Rectal smooth muscle tissue (tissue), 1 donor: ENCODE measurements at regions not wholly inside any gene's neighbourhood (a gene's known extent, or its start where the extent isn't known, plus 50 kb on each side); places are given as distances from the start of the nearest gene placed in this dataset.

ENCODE experiments used
- H3K27ac ChIP-seq: one replicate; pipeline ENCODE4 v1.7.0; 2013; ENCODE audit warnings: low read depth, low read length, inconsistent platforms
- H3K27me3 ChIP-seq: one replicate; pipeline ENCODE4 v1.7.0; 2013; ENCODE audit warnings: low read length; ENCODE audit not compliant: control insufficient read depth, insufficient read depth
- H3K36me3 ChIP-seq: one replicate; pipeline ENCODE4 v1.7.0; 2013; ENCODE audit warnings: low read length; ENCODE audit not compliant: control insufficient read depth, insufficient read depth
- H3K4me1 ChIP-seq: one replicate; pipeline ENCODE4 v1.7.0; 2013; ENCODE audit warnings: low read length; ENCODE audit not compliant: control insufficient read depth, insufficient read depth
- H3K4me3 ChIP-seq: one replicate; pipeline ENCODE4 v1.7.0; 2013; ENCODE audit warnings: low read length
- H3K9ac ChIP-seq: one replicate; pipeline ENCODE4 v1.7.0; 2013; ENCODE audit warnings: low read length

GRCh38 chr14:44341116-44341515 lies 166.0 kb downstream of the FSCB start:
- Histone ChIP-seq H3K4me3 (no peak overlapping the region), H3K36me3 (no peaks in the 10 kb centered on the region), H3K4me1 (no peaks in the 10 kb centered on the region), H3K9ac (no peak overlapping the region), H3K27ac (no peak overlapping the region), H3K27me3 (no peaks in the 10 kb centered on the region)

DNA sequence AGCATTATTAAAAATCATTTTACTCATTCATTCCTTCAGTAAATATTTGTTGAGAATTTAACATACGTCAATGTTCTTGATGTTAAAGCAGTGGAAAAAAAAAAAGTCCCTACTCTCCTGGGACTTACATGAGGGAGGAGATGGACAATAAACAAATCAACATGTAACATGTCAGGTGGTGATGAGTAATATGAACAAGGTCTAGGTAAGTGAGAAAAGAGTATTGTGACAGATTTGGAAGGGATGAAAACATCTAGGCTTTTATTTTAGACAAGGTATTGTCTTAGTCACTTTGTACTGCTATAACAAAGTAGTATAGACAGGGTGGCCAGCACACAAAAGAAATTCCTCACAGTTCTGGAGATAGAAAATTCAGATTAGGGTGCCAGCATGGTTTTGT lies 167.2 kb downstream of the FSCB start:
- no peaks in the 10 kb centered on the region for H3K4me1 ChIP-seq
- H3K27me3 ChIP-seq, result no peaks in the 10 kb centered on the region
- no peak overlapping the region for H3K27ac ChIP-seq
- H3K36me3 ChIP-seq, result no peaks in the 10 kb centered on the region
- no peak overlapping the region for H3K4me3 ChIP-seq
- H3K9ac ChIP-seq, result no peak overlapping the region

DNA sequence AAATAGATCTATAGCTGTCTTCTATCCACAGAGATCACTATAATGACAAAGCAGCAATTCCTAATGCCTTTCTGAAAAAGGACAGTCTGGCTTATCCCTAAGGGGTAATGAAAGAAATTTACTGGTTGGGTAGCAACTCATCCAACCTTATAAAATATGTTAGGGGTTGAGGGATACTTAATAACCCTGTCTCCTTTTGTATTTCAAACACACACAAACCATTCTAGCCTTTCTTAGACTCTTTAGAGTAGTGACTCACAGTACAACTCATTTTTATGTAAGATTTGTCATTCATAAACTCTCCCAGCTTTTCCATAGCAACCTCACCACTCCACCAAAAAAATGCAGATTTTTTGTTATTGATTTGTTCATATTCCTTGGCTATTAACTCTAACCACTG lies 167.9 kb downstream of the FSCB start:
- H3K27me3 ChIP-seq, result no peaks in the 10 kb centered on the region
- H3K9ac ChIP-seq, result no peak overlapping the region
- no peak overlapping the region for H3K4me3 ChIP-seq
- H3K36me3 ChIP-seq, result no peaks in the 10 kb centered on the region
- no peaks in the 10 kb centered on the region for H3K4me1 ChIP-seq
- H3K27ac ChIP-seq, result no peak overlapping the region

DNA sequence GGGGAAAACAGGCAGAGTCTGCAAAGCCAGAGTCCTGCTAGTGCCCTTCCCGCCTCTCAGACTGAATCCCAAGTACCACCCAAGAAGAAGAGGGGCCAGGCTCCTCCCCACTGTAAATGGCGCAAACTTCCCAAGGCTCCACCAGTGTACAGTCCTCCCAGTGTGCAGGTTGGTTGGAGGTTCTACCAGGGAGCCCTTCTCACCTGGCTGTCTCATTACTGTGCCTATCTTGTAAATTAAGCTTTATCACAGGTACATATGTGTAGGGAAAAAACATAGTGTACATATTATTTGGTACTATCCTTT lies 189.7 kb downstream of the FSCB start:
- no peaks in the 10 kb centered on the region for H3K4me1 ChIP-seq
- H3K36me3 ChIP-seq, result no peaks in the 10 kb centered on the region
- H3K9ac ChIP-seq, result no peak overlapping the region
- no peaks in the 10 kb centered on the region for H3K27me3 ChIP-seq
- H3K4me3 ChIP-seq, result no peak overlapping the region
- H3K27ac ChIP-seq, result no peak overlapping the region

GRCh38 chr14:44316647-44317440 lies 190.2 kb downstream of the FSCB start:
- no peaks in the 10 kb centered on the region for H3K36me3 ChIP-seq
- no peak overlapping the region for H3K9ac ChIP-seq
- H3K27ac ChIP-seq, result no peak overlapping the region
- no peaks in the 10 kb centered on the region for H3K27me3 ChIP-seq
- H3K4me3 ChIP-seq, result no peak overlapping the region
- H3K4me1 ChIP-seq, result no peaks in the 10 kb centered on the region

- Histone ChIP-seq H3K27me3 (no peaks in the 10 kb centered on the region), H3K4me3 (no peak overlapping the region), H3K9ac (no peak overlapping the region), H3K36me3 (no peaks in the 10 kb centered on the region), H3K27ac (no peak overlapping the region), H3K4me1 (no peaks in the 10 kb centered on the region)
Measured at GRCh38 chr14:44309331-44309730, 197.8 kb downstream of the FSCB start.

DNA sequence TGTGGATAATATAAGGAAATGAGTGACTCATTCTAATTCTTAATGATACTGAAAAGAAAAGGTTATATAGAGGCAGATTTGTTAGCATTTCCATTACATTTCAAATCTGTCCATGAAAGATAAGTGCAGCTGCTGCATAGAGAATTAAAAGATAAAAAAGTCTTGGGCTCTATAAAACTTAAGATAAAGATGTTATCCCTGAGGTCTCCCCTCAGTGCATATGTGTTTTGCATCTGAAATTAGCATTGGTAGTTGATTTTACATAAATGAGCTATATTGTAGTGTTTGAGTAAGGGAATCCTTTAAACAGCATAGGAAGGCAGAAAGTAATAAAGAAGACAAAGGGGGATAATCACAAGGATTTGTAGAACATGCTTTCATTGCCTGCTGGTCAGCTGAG lies 206.2 kb downstream of the FSCB start:
- Histone ChIP-seq H3K36me3 (no peaks in the 10 kb centered on the region), H3K27ac (no peak overlapping the region)

GRCh38 chr14:44297437-44297836 lies 209.6 kb downstream of the FSCB start:
- Histone ChIP-seq H3K27ac (no peak overlapping the region), H3K36me3 (no peaks in the 10 kb centered on the region), H3K4me3 (no peak overlapping the region), H3K9ac (no peak overlapping the region), H3K4me1 (no peaks in the 10 kb centered on the region), H3K27me3 (no peaks in the 10 kb centered on the region)

More for the DNA sequence above, 206.2 kb downstream of the FSCB start:
- Histone ChIP-seq H3K9ac (no peak overlapping the region), H3K4me3 (no peak overlapping the region), H3K4me1 (no peaks in the 10 kb centered on the region), H3K27me3 (no peaks in the 10 kb centered on the region)

DNA sequence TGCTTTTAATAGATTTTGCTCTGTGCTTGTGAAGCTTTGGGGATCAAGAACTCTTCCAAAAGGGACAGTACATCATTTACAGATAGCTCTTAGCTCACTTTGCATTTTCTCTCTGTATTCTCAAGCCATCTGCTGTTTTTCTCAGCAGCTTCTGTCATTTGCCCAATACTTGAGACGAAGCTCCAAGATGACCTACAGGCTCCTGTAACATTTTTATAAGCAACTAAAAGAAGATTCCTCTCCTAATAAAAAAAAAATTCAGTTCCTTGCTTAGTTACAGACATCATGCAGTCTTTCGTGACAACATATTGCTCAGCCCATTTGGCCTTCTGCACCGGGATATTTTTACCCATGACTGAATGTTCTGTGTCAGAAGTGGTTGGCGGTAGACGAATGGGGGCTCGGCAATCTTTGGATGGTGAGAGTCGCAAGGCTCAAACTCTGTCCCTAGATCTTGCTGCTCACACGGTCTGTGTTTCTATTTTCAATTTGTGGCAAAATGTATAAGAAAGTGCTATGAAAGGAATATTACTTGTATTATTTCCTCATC lies 215.6 kb downstream of the FSCB start:
- H3K9ac ChIP-seq, result no peak overlapping the region
- no peaks in the 10 kb centered on the region for H3K4me1 ChIP-seq
- no peak overlapping the region for H3K27ac ChIP-seq
- H3K4me3 ChIP-seq, result no peak overlapping the region
- H3K27me3 ChIP-seq, result no peaks in the 10 kb centered on the region
- H3K36me3 ChIP-seq, result no peaks in the 10 kb centered on the region

DNA sequence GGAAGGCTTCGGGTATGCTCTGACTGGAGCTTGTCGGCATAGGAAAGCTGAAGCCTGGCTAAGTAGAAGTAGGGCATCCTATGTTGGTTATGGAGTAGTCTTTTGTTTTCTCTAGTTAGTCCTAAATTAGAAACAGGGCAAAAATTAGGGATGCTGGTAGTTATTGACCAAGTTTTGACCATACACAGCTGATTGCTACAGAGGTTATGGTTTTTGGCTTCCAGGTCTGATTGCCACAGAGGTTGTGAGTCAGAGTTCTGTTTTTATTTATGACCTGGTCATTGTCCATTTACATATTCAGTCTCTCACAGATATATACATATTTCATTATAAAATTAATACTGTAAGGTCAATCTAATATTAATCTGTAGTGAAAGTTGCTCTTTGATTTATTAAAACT lies 219.2 kb downstream of the FSCB start:
- H3K9ac ChIP-seq, result no peak overlapping the region
- no peak overlapping the region for H3K4me3 ChIP-seq
- no peak overlapping the region for H3K27ac ChIP-seq
- no peaks in the 10 kb centered on the region for H3K4me1 ChIP-seq
- no peaks in the 10 kb centered on the region for H3K27me3 ChIP-seq
- H3K36me3 ChIP-seq, result no peaks in the 10 kb centered on the region

DNA sequence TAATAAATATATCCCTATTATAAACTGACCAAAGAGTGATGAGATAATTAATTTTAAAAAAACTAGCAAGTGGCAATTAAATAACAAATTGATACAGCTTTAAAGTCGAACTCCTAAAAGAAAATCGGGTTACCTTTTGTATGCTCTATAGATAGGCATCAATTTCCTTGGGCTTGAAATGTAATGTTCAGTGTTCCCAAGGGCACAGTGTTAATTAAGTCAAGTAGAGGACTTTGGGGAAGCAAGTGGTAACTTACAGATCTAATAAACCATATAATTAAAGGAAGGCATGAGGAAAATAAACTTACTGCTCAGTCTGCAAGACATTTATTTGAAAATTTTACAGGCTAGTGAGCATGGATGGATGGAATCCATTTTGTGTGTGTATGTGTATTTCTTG lies 220.9 kb downstream of the FSCB start:
- H3K4me3 ChIP-seq, result no peak overlapping the region

GRCh38 chr14:44283836-44284235 lies 223.2 kb downstream of the FSCB start:
- Histone ChIP-seq H3K36me3 (no peaks in the 10 kb centered on the region), H3K27me3 (no peaks in the 10 kb centered on the region), H3K27ac (no peak overlapping the region), H3K4me1 (no peaks in the 10 kb centered on the region), H3K9ac (no peak overlapping the region), H3K4me3 (no peak overlapping the region)

More for the DNA sequence above, 220.9 kb downstream of the FSCB start:
- Histone ChIP-seq H3K9ac (no peak overlapping the region), H3K27me3 (no peaks in the 10 kb centered on the region), H3K36me3 (no peaks in the 10 kb centered on the region), H3K27ac (no peak overlapping the region), H3K4me1 (no peaks in the 10 kb centered on the region)

DNA sequence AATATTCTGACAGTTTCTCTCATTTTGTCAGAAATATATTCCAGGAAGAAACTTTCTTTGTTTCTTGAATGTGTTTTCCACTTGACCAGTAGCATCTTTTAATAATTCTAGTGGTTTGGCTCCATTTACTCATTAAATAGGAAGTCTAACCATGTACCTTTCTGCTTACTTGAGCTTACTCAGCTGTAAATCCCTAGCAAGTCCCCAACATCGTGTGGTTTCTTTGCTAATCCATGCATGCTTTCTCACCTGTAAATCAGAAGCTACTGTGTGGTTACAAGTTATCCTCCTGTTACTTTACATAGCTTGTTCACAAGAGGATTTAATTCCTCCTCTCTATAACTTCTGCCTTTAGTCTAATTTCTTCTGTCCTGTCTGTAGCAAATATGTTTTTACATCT lies 227.7 kb downstream of the FSCB start:
- Histone ChIP-seq H3K9ac (no peak overlapping the region), H3K4me3 (no peak overlapping the region), H3K27ac (no peak overlapping the region), H3K27me3 (no peaks in the 10 kb centered on the region), H3K36me3 (no peaks in the 10 kb centered on the region), H3K4me1 (no peaks in the 10 kb centered on the region)
